Epithelial cell of proximal tubule (primary cell): ENCODE measurements at regions not wholly inside any gene's neighbourhood (a gene's known extent, or its start where the extent isn't known, plus 50 kb on each side); places are given as distances from the start of the nearest gene placed in this dataset.

Experiments
- DNase-seq: peaks from one replicate; pipeline ENCODE4 v3.0.0-alpha.2; 2011; ENCODE audit warnings: low read depth
- H3K4me3 ChIP-seq: 2 replicates; pipeline ENCODE4 v1.5.1; 2011; ENCODE audit warnings: low read depth, mild to moderate bottlenecking, low read length
- TF ChIP-seq, protein P1 (sequence below): conservative IDR thresholded peaks from 2 replicates; pipeline ENCODE4 v1.5.1; 2012; ENCODE audit warnings: low read depth, mild to moderate bottlenecking, low read length

DNA sequence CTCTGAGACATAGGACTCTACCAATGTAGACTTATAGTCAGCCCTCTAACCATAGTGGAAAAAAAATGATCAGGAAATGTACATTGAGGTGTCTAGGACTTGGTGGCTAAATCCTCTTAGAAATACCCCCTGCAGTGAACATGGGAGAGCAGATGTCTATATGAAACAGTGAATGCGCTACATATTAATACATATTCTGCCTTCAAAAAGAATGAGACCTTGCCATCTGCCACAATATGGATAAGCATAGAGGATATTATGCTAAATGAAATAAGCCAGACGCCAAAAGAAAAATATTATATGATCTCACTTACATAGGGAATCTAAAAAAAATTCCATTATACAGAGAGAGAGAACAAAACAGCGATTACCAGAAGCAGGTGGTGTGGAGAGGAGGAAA lies 66.6 kb upstream of the HAO2 start:
- no peak for DNase-seq
- TF ChIP-seq, protein P1, sequence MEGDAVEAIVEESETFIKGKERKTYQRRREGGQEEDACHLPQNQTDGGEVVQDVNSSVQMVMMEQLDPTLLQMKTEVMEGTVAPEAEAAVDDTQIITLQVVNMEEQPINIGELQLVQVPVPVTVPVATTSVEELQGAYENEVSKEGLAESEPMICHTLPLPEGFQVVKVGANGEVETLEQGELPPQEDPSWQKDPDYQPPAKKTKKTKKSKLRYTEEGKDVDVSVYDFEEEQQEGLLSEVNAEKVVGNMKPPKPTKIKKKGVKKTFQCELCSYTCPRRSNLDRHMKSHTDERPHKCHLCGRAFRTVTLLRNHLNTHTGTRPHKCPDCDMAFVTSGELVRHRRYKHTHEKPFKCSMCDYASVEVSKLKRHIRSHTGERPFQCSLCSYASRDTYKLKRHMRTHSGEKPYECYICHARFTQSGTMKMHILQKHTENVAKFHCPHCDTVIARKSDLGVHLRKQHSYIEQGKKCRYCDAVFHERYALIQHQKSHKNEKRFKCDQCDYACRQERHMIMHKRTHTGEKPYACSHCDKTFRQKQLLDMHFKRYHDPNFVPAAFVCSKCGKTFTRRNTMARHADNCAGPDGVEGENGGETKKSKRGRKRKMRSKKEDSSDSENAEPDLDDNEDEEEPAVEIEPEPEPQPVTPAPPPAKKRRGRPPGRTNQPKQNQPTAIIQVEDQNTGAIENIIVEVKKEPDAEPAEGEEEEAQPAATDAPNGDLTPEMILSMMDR, result no peak

DNA sequence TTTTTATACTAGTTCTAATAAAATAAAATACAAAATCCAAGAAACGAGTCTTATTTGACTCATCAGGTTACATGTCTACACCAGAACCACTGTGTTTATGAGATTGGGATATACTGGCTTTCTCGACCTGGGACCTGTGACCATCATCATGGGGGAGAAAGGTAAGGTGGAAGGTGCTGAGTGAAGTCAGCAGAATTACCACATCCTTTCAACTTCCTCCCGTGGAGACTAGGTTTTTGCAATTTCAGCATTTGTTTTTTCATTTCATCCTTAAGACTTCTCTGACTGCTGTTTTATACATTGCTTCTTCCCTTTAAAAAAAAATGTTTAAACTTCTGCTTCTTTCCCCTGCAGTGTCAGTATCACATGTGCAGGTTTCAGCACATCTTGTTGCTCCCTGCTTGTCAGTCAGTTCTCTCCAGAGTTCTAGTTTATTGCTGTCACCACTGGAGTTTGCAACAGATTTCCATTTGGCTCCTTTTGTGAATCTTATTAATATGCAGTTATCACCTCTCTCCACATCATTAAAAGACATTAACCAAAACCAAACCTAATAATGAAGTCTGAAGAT lies 60.4 kb upstream of the HAO2 start:
- TF ChIP-seq, protein P1, result no peak
- H3K4me3 ChIP-seq, result no peak overlapping the region
- DNase-seq, result no peak

More for the DNA sequence above, 66.6 kb upstream of the HAO2 start:
- no peak overlapping the region for H3K4me3 ChIP-seq

DNA sequence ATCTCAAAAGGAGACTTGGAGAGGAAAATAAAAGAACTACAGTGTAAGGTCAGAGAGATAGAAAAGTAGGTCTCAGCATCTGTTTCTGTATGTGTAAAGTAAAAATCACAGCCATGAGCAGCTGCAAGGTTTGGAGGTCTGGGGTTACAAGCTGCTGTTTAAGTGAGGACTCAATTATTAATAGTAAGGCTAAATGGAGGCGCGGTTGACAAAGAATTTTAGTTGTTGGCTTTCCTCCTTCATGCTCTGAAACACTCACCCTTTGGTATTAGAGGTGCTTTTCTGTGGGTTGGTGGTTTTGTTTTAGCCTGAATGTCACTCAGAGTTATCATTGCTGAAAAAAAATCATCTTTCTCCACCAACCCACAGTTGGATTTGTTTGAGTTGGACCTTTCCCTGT lies 59.8 kb upstream of the HAO2 start:
- no peak overlapping the region for H3K4me3 ChIP-seq
- TF ChIP-seq, protein P1, result no peak
- no peak for DNase-seq

DNA sequence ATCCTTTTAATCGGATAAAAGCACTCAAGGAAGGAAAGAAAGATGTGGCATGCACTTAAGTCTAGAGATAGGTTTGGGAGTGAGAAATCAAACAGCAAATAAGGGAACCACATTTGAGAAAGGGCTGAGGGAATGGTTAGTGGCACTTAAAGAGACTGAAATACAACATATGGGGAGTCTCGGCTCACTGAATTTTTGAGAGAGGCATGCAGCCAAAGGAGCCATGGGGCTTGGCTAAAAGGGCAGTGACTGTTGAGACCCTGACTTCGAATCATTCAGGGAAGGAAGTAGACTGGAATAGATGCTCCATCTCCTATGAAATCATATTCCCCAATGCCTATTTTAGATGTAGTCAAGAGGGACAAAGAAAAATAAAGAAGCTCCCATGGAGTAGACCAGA lies 58.3 kb upstream of the HAO2 start:
- H3K4me3 ChIP-seq, result no peak overlapping the region
- DNase-seq, result no peak
- TF ChIP-seq, protein P1, result no peak

DNA sequence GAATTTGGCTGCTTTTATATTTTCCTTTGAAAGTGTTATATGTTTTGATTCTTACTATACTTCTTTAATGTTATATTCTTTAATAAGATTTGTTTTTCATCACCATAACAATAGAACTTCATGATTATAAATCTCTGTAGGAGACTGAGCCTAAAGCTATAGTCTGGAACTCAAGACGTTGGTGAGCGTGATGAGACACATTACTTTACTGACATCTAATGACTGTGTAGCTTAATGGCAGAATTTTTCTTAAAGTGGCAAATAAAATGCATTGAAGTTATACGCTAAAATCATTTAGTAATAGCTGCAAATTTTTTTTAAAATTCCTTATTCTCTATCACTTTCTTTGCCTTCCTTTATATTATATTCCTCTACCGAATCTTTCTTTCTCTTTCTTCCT lies 56.1 kb upstream of the HAO2 start:
- H3K4me3 ChIP-seq, result no peak overlapping the region
- DNase-seq, result no peak
- TF ChIP-seq, protein P1, result no peak

DNA sequence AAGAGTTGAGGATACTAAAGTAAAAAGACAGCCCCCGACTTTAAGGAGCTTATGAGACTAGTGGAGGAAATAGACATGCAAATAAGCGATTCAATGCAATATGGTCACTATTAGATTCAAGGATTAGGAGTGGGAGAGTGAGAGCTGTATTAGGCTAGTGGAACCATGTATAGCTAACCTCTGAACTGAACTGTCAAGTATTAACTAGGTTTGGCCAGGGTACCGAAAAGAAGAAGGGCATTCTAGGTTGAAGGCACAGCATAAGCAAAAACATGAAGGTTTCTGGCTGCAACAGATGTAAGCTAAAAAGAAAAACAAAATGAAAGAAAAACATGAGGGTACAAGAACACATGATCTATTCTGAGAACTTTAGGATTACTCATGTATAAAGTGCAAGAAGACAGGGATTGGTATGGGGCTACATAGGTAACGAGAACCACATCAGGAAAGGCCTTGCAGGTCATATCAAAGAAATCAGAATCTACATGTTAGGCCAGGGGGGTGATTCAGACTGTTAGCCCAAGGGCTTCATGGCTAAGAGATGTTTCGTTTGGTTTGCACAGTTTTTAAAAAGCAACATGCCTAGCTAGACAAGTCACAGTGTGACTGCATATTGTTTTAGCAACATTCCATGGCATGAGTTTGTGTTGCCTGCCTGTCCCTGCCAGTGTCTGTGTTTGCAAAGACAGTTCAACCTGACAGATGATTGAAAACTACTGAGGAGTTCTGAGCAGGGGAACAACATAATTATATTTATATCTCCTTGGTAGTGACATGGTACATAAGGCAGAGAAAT lies 54.4 kb upstream of the HAO2 start:
- no peak overlapping the region for H3K4me3 ChIP-seq
- DNase-seq, result no peak
- TF ChIP-seq, protein P1, result no peak
